Neuronal stem cell (in vitro differentiated cells): ENCODE measurements at regions not wholly inside any gene's neighbourhood (a gene's known extent, or its start where the extent isn't known, plus 50 kb on each side); places are given as distances from the start of the nearest gene placed in this dataset.
"Not testable (repeated sequence)": the region's sequence is repeated elsewhere in the genome, so short reads cannot be mapped to it uniquely, and the experiment has no call there.

Experiments
- DNase-seq: peaks from one replicate; pipeline ENCODE4 v3.0.0-alpha.2; 2013; ENCODE audit warnings: low spot score
- H2AFZ ChIP-seq: one replicate; pipeline ENCODE4 v1.6.1; 2013; ENCODE audit warnings: mild to moderate bottlenecking, low read length, inconsistent platforms
- H2AK5ac ChIP-seq: 2 replicates; pipeline ENCODE4 v1.6.1; 2013; ENCODE audit warnings: low read depth, mild to moderate bottlenecking, inconsistent platforms, low read length, moderate library complexity, mixed read lengths
- H2BK120ac ChIP-seq: 2 replicates; pipeline ENCODE4 v1.6.1; 2013; ENCODE audit warnings: low read depth, mild to moderate bottlenecking, inconsistent platforms, low read length, moderate library complexity, mixed read lengths
- H2BK12ac ChIP-seq: one replicate; pipeline ENCODE4 v1.6.1; 2013; ENCODE audit warnings: low read length, inconsistent platforms
- H2BK15ac ChIP-seq: 2 replicates; pipeline ENCODE4 v1.6.1; 2013; ENCODE audit warnings: mild to moderate bottlenecking, low read length, inconsistent platforms, mixed read lengths
- H2BK5ac ChIP-seq: one replicate; pipeline ENCODE4 v1.6.1; 2013; ENCODE audit warnings: inconsistent platforms, mild to moderate bottlenecking, low read length, moderate library complexity
- H3K14ac ChIP-seq: one replicate; pipeline ENCODE4 v1.6.1; 2013; ENCODE audit warnings: low read length, inconsistent platforms
- H3K18ac ChIP-seq: 2 replicates; pipeline ENCODE4 v1.6.1; 2013; ENCODE audit warnings: low read length, inconsistent platforms
- H3K23ac ChIP-seq: 2 replicates; pipeline ENCODE4 v1.6.1; 2013; ENCODE audit warnings: low read depth, mild to moderate bottlenecking, mixed read lengths, low read length, inconsistent platforms; ENCODE audit not compliant: poor library complexity
- H3K27ac ChIP-seq: replicated peaks from 3 replicates; pipeline ENCODE4 v1.5.1; 2013; ENCODE audit warnings: low read length, inconsistent platforms
- H3K27me3 ChIP-seq, 3 experiments: 2 replicates each; pipeline ENCODE4 v1.6.1; 2013; ENCODE audit warnings: low read length in 3 of 3, mild to moderate bottlenecking in 2 of 3, inconsistent platforms in 1 of 3, low read depth in 1 of 3, mixed read lengths in 1 of 3, moderate library complexity in 1 of 3; ENCODE audit not compliant: control insufficient read depth in 3 of 3, insufficient read depth in 3 of 3
- H3K36me3 ChIP-seq, 2 donors: replicated peaks in 1 of 2; 2 replicates each; pipeline ENCODE4 v1.6.1; 2013; ENCODE audit warnings: low read length in 2 of 2; ENCODE audit not compliant: control insufficient read depth in 2 of 2, insufficient read depth in 2 of 2
- H3K4ac ChIP-seq: 2 replicates; pipeline ENCODE4 v1.6.1; 2013; ENCODE audit warnings: inconsistent platforms, mild to moderate bottlenecking, low read length, moderate library complexity
- H3K4me1 ChIP-seq, 2 donors: 1 replicate in 1 of 2; 2 replicates in 1 of 2; pipeline ENCODE4 v1.6.1; 2013; ENCODE audit warnings: low read length in 2 of 2, low read depth in 1 of 2; ENCODE audit not compliant: control insufficient read depth in 2 of 2, insufficient read depth in 1 of 2
- H3K4me2 ChIP-seq: one replicate; pipeline ENCODE4 v1.6.1; 2013; ENCODE audit warnings: mild to moderate bottlenecking, low read length, inconsistent platforms; ENCODE audit not compliant: insufficient read depth, poor library complexity, severe bottlenecking
- H3K4me3 ChIP-seq, 2 donors: 2 replicates each; pipeline ENCODE4 v1.5.1; 2013; ENCODE audit warnings: low read length in 2 of 2, mild to moderate bottlenecking in 2 of 2, inconsistent platforms in 1 of 2, moderate library complexity in 1 of 2
- H3K79me1 ChIP-seq: one replicate; pipeline ENCODE4 v1.6.1; 2013; ENCODE audit warnings: low read depth, mild to moderate bottlenecking, inconsistent platforms, low read length, moderate library complexity
- H3K9ac ChIP-seq: one replicate; pipeline ENCODE4 v1.6.1; 2013; ENCODE audit warnings: mild to moderate bottlenecking, low read depth, low read length, inconsistent platforms; ENCODE audit not compliant: poor library complexity
- H3K9me3 ChIP-seq, 2 donors: replicated peaks in 1 of 2; 2 replicates each; pipeline versions ENCODE3 to v1.6.1; 2013; ENCODE audit warnings: low read length in 2 of 2, mild to moderate bottlenecking in 2 of 2, inconsistent platforms in 1 of 2, low read depth in 1 of 2, mixed read lengths in 1 of 2, moderate library complexity in 1 of 2; ENCODE audit not compliant: control insufficient read depth in 2 of 2, insufficient read depth in 1 of 2
- H4K8ac ChIP-seq: one replicate; pipeline ENCODE4 v1.6.1; 2013; ENCODE audit warnings: low read depth, mild to moderate bottlenecking, inconsistent platforms, low read length, moderate library complexity
- H4K91ac ChIP-seq: one replicate; pipeline ENCODE4 v1.6.1; 2013; ENCODE audit warnings: low read length, low read depth, mild to moderate bottlenecking, inconsistent platforms; ENCODE audit not compliant: poor library complexity
- WGBS, 2 donors: extraction: QIAGEN DNeasy Blood & Tissue Kit; methylation state at CpG; one replicate each; pipeline ENCODE4 v1.1.7; 2013; ENCODE audit warnings: missing lambda C conversion rate in 2 of 2, mixed read lengths in 1 of 2; ENCODE audit not compliant: insufficient read length in 2 of 2, insufficient replicate concordance in 1 of 2; ENCODE audit errors: extremely low coverage in 2 of 2; 5-methylcytosine and 5-hydroxymethylcytosine counted together

DNA sequence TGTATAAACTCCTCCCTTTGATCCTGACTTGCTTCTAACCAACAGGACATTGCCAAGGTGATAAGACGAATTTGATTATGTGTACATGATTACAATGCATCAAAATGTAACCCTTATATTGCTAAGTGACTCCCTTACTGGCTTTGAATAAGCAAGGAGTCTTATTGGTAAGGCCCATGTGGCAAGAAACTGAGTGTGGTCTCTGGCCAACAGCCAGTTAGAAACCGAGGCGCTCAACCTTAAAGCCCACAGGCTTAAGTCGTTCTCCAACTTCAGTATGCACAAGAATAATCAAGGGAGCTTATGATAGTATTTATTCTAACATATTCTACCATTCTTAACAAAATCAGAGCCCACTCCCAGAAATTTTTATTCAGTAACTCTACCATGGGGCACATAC, 374.2 kb upstream of the F9 start:
- no peak overlapping the region for H2BK120ac ChIP-seq

DNA sequence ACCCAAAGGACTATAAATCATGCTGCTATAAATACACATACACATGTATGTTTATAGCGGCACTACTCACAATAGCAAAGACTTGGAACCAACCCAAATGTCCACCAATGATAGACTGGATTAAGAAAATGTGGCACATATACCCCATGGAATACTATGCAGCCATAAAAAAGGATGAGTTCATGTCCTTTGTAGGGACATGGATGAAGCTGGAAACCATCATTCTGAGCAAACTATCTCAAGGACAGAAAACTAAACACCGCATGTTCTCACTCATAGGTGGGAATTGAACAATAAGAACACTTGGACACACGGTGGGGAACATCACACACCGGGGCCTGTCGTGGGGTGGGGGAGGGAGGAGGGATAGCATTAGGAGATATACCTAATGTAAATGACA, 383.9 kb upstream of the F9 start:
- H3K36me3 ChIP-seq, H3K4ac ChIP-seq, H3K9me3 ChIP-seq, H2AFZ ChIP-seq, H3K14ac ChIP-seq, DNase-seq, H3K9ac ChIP-seq, H3K27ac ChIP-seq, H3K4me2 ChIP-seq, H3K18ac ChIP-seq, H4K91ac ChIP-seq, H3K27me3 ChIP-seq, H2BK120ac ChIP-seq, H2BK5ac ChIP-seq, H3K23ac ChIP-seq, H3K4me1 ChIP-seq, H2BK15ac ChIP-seq, H3K79me1 ChIP-seq, H4K8ac ChIP-seq, H2AK5ac ChIP-seq, H3K4me3 ChIP-seq, H2BK12ac ChIP-seq: not testable (repeated sequence)
- WGBS, 2 donors, result no CpG with 5 or more reads among the region's 5 CpGs

More for the DNA sequence above, 374.2 kb upstream of the F9 start:
- no peaks in the 10 kb centered on the region for H3K36me3 ChIP-seq
- H3K18ac ChIP-seq, result no peak overlapping the region
- H2AFZ ChIP-seq, result no peak overlapping the region
- no peak overlapping the region for H2BK12ac ChIP-seq
- no peak overlapping the region for H2BK15ac ChIP-seq
- no peaks in the 10 kb centered on the region for H3K4me1 ChIP-seq
- no peak overlapping the region for H2BK5ac ChIP-seq
- no peaks in the 10 kb centered on the region for H3K79me1 ChIP-seq
- no peak for DNase-seq
- H4K8ac ChIP-seq, result no peak overlapping the region
- H3K9me3 ChIP-seq, result no peaks in the 10 kb centered on the region
- H3K27me3 ChIP-seq, result no peaks in the 10 kb centered on the region
- no peak overlapping the region for H3K9ac ChIP-seq
- H2AK5ac ChIP-seq, result no peak overlapping the region
- H3K4me3 ChIP-seq, result no peak overlapping the region
- H3K14ac ChIP-seq, result no peak overlapping the region
- no CpG with 5 or more reads among the region's 4 CpGs for WGBS, 2 donors
- no peak overlapping the region for H3K4me2 ChIP-seq
- H3K4ac ChIP-seq, result no peak overlapping the region
- no peak overlapping the region for H3K23ac ChIP-seq
- no peak overlapping the region for H3K27ac ChIP-seq
- H4K91ac ChIP-seq, result no peak overlapping the region

DNA sequence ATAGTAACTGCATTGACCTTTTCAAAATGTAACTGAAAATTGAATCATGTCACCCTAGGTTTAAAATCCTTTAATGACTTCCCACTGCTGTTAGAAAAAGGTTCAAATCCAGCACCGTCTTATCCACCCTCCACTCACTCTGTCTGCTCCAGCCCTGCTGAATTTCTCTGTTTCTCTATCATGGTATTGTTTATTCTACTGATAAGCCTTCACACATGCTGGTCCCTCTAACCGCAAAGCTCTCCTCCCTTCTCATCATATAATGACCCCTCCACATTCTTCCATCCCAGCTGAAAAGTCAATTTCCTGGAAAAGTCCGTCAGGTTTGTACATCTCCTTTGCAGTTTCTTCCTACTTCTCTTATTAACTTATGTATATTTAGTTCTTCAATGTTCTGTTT, 389.2 kb upstream of the F9 start:
- Histone ChIP-seq H3K27me3 (no peaks in the 10 kb centered on the region), H2AFZ (no peak overlapping the region), H3K4ac (no peak overlapping the region), H3K14ac (no peak overlapping the region), H4K8ac (no peak overlapping the region), H3K4me2 (no peak overlapping the region), H4K91ac (no peak overlapping the region), H2AK5ac (no peak overlapping the region), H3K23ac (no peak overlapping the region), H3K9ac (no peak overlapping the region), H3K18ac (no peak overlapping the region), H2BK120ac (no peak overlapping the region), H3K79me1 (no peaks in the 10 kb centered on the region), H3K4me1 (no peaks in the 10 kb centered on the region), H3K36me3 (no peaks in the 10 kb centered on the region), H3K27ac (no peak overlapping the region), H3K4me3 (no peak overlapping the region), H3K9me3 (no peaks in the 10 kb centered on the region), H2BK12ac (no peak overlapping the region), H2BK5ac (no peak overlapping the region), H2BK15ac (no peak overlapping the region)
- no peak for DNase-seq
- no CpG with 5 or more reads among the region's 3 CpGs for WGBS, 2 donors

DNA sequence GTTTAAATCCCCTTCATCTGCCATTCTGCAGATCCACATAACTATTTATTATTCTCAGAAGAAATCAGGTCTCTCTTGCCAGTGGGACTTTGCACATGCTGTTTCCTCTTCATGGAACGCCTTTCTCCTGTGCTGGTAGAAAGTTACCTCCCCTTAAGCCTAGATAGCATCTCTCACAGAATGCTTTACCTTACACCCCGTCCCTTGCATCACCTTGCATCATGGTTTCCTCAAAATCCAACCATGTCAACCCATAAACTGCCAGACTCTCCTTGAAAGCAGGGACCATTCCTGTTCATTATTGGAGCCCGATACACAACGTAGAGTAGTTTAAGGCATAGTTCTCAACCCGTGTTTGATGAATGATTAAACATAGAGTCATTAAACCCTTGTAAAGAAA, 396.2 kb upstream of the F9 start:
- no CpG with 5 or more reads among the region's 5 CpGs for WGBS, 2 donors
- Histone ChIP-seq H4K8ac (no peak overlapping the region), H3K4ac (no peak overlapping the region), H3K18ac (no peak overlapping the region), H3K9ac (no peak overlapping the region), H2BK120ac (no peak overlapping the region), H3K9me3 (no peaks in the 10 kb centered on the region), H3K23ac (no peak overlapping the region), H2BK12ac (no peak overlapping the region), H4K91ac (no peak overlapping the region), H3K79me1 (no peaks in the 10 kb centered on the region), H2AK5ac (no peak overlapping the region), H3K14ac (no peak overlapping the region), H2BK15ac (no peak overlapping the region), H2BK5ac (no peak overlapping the region), H3K4me2 (no peak overlapping the region), H3K4me1 (no peaks in the 10 kb centered on the region), H3K27ac (no peak overlapping the region), H3K27me3 (no peaks in the 10 kb centered on the region), H3K4me3 (no peak overlapping the region), H2AFZ (no peak overlapping the region), H3K36me3 (no peaks in the 10 kb centered on the region)
- no peak for DNase-seq
